GM19025 (cell line): ENCODE measurements at regions not wholly inside any gene's neighbourhood (a gene's known extent, or its start where the extent isn't known, plus 50 kb on each side); places are given as distances from the start of the nearest gene placed in this dataset.

Experiments used
- ATAC-seq: cut with Tn5 transposase; IDR thresholded peaks from one replicate; pipeline ENCODE4 v1.9.1; 2021; ENCODE audit warnings: mild to moderate bottlenecking, low read depth, moderate library complexity; ENCODE audit not compliant: unreplicated experiment

DNA sequence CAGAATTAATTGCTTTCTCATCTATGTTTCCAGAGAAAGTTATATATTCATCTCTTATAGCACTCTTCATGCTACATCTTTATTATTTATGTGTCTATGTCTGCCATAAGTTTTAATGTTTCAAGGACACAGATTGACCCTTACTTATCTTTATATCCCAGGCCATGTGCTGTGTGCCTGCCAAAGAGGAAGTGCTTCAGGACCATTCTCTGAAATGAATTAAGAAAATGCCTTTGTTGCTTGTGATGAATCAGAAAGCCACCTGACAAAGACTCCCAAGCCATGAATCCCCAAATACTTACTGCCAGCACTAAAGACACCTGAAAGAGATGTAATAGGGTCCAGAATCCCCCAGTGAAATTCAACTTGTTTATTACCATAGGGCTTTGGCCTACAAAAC, 342.1 kb upstream of the C1orf87 start:
- no peak for ATAC-seq

DNA sequence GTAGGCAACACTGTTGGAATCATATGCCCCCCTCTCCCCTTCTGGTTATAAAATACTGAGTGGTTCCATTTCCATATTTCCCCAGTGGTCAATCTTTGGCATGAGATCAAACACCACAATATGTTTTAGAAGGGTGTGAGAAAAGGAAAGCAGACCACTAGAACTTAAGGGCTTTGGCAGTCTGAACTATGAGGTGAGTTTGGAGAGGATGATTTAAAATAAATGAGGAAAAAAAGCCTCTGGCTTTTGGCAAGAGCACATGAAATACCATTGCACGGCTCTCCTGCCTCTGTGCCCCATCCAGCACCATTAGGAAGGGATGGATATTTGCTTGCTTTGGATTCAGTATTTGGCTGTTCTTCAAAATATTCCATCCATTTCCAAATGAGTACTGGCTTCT, 339.5 kb upstream of the C1orf87 start:
- no peak for ATAC-seq

DNA sequence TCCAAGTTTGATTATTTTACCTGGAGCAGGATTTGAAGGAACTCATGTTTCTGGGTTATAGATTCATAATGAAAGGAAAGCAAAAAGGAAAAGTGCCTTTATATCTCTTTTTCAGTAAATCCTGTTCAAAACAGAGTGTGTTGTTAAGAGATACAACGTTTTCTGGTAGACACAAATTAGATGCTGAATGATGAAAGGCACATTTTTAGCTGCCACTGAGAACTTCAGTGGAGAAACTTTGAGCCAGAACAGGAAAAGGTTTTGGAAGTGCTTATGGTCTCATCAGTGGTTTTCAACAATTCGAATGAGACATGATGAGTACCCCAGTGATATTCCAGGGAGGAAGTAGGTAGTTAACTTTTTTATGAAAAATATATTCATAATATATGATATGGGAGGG, 338.0 kb upstream of the C1orf87 start:
- no peak for ATAC-seq

DNA sequence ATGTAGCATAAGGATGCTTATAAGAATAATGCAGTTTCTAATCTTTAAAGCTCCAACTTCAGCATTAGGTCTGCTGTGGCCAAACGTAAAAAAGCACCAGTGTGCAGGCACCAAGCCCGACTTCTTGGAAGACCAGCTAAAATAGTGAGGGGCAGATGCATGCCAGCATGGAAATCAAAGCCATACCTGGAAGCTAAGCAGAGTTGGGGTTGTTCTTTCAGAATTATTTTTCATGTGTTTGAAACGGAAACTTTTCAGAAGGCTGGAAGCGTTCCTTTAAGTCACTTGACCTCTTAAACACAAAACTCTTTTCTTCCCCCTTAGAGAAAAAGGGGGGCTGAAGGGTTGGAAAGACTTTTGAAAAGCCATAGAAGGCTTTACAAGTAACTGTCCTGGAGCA, 329.2 kb upstream of the C1orf87 start:
- no peak for ATAC-seq

DNA sequence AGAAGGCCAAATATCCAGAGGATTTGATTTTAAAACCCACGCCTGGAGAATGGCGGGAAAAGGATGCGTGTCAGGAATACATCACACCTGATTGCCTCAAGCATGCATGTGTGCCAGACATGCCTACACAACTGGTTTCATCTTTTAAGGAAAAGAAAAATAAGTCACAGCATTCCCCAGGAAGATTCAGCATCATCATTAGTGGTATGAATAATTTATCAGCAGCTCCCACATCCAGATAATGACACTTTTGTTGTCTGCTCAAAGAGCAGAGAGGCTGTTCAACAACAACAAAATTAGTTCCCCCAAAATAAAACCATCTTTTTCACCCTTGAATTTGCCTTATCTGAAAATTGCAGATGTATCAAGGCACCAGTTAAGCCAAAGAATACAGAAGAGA, 328.6 kb upstream of the C1orf87 start:
- ATAC-seq = no peak

DNA sequence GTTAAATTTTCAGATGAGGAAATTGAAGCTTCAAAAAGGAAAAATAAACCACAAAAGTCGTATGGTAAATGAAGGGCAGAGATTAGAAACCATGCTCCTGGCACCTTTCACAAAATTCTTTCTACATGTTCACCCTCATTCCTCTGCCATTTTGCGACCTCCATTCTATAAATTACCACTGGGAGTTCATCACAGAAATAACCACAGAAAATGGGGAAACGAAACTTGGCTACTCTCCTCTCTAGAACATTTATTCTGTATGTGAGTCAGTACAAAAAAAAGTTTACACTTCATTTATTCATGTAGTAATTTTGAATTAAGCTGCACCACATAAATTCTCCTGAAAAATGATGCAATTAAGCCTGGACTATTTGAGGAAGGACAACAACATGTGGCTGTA, 320.9 kb upstream of the C1orf87 start:
- no peak for ATAC-seq

DNA sequence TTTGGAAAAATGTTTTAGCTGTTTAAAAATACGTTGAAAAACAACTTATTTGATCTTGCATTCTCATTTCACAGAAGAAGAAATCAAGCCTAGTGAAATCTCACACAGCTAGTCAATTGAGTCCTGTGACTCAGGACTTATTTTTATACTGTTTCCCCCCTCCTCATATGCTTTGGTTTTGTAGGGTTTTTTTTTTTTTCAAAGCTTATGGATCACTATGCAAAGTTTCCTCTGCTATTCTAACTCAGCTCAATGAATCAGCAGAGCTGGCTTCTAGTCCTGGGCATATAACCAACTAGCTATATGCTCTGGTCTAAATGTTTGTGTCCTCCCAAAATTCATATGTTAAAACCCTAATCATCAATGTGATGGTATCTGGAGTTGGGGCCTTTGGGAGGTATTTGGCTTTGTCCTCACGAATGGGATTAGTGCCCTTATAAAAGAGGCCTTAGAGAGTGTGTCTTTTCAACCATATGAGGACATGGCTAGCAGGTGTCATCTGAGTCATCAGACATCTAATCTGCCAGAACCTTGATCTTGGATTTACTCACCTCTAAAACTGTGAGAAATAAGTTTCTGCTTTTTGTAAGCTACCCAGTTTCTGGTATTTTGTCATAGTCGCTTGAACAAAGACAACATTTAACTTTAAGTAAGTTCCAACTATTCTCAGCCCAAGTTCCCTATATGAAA, 317.2 kb upstream of the C1orf87 start:
- ATAC-seq = peak; percentile 39

DNA sequence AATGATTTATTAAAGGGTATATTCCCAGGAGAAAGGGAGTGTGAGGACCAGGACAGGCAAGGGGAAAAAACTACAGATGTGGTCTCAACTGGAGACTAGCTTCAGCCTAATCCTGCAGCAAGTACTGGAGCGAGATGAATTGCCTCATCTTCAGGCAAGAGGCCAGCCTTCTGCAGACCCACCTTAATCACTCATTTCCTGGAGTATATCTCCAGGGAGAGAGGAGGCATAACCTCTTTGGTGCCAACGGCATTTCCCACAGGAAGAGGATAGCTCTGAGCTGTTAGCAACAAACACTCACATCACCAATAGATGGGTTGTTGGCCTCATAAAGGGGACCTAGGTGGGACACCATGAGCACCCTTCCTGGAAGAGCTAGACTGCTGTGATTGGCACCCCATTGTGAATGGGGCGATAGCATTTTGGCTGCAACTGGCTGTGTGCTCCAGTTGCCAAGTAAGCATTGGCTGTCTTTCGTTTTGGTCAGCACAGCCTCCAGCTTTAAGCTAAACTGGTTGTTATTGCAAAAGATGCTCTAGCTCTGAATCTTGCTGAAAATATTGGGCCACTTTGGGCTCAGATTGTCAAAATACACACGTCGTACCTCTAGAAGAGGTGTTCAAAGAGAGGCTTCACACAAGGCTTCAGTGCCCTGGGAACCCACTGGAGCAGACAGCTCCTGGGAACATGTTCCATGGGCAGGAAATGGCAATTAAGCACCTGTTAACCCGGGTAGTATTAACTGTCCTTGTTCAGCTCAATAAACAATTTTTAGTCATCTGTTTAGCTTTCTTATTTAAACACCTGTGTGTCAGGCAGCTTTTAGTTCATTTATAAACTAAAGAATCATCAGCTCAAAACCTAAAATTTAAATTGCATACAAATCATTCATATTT, 314.8 kb upstream of the C1orf87 start:
- no peak for ATAC-seq

DNA sequence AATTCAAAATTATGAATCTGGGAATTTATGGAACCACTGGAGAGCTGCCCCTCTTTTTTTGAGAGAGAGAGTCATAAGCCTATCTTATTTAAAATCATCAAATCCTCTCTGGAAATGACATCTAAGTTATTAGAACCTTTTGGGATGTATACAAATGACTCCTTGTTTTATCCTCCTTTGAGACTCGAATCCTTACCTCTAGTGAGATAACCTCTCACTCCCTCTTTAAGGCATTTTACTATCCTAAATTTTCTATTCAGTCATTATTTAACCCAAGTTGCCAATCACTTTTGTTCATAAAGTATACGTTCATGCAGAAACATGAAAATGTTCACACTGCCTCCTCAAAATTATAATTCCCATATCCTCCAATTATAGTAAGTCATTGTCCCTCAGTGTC, 313.6 kb upstream of the C1orf87 start:
- ATAC-seq = no peak

DNA sequence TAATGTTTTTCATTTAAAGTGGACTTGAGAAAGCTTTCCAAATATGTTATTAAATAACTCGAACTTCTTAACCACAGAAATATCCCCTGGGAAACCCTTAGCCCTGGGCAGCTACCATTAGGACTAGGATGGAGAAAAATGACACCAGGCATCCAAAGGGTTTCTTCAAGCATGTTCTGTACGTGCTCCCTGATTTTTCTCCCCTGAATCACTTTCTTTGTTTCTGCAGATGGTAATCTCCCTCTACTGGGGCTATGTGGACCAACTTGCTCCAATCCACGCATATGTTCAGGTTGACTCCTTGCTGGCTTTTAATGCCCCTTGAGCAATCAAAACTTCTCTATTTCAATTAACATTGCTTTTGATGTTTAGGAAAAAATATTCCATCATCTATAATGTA, 312.7 kb upstream of the C1orf87 start:
- ATAC-seq = no peak

DNA sequence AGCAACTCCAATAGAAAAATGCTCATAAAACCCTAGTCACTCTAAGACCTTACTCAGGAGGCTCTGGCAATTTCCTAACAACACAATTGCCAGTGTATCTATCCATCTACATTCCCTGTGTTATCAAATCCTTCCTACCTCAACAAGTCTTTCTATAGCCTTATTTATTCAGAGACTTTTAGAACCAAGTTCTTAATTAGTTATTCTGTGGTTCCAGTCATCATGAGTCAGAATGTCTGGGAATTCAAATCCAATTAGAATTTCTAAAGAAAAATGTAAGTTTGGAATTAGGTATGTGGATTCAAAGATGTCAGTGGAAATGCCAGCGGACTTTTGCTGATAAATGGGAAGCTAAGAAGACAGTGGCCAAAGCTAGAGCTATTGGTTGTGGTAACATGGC, 302.6 kb upstream of the C1orf87 start:
- ATAC-seq = no peak

DNA sequence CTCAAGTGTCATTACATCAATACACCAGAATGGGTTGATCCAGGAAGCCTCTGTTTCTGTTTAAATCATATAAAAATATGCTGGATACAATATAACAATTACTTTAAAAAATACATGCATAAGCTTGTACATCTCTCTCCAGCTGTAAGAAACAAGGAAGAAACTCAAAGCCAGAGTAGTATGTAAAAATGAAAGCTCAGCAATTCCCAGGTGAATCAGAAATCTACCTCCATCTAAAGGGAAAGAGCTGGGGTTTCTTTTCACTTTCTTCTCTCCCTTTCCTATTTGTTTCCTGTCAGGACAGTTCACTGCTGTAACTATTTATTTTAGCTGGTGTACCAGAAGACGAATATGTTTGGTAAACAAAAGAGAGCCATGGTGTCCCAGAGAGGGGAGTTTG, 301.0 kb upstream of the C1orf87 start:
- ATAC-seq = no peak

DNA sequence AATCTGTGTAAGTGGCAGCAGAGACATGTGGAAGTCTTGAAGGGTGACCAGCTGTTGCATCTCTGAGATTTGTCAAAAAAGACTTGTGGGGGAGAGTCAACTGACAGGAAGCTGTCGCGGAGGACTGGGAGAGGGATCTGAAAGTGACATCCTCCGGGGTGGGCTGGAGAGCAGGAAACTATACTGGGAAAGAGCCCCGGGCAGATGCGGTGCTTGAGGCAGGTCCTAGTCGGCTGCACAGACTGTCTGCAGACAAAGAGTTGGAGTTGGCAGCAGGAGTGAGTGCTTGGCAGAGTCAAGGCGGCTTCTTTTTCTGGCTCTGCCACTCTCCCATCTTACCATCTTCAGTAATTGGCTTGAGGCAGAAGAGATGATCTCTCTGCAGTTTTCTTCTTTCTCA, 294.0 kb upstream of the C1orf87 start:
- ATAC-seq = no peak

DNA sequence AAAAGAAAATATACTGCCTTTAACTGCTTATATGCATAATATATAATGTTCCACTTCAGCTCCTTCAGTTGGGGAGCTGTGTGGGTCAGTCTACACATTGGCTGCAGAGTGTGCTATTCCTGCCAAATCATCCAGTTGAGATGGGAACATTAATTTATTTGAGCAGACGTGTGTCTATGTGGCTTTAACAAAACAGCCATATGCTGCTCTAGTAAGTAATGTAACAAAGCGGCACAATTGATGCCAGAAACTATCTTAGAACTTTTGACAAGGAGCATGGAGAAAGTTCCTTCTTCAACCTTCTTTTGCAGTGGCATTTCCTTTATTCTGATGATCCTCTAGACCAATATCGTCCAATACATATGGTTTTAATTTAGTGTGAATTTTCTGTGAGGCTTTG, 285.9 kb upstream of the C1orf87 start:
- ATAC-seq = no peak

DNA sequence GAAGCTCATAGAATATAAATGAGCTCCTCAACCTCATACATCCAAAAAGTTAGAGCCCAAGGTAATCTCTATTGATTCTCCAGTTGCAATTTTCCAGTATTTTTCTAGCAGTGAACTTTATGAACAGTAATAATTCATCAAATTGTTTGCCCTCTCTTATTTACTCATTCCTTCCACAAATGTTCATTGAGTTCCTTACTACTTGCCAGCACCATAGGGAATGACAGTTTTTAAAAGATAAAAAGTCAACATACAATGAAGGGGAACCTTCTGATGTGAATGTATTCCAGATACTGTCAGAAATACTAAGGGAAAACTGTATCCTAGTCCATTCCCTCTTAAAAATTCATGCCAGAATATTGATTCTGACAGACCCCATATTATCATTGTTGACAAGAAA, 277.0 kb upstream of the C1orf87 start:
- no peak for ATAC-seq

DNA sequence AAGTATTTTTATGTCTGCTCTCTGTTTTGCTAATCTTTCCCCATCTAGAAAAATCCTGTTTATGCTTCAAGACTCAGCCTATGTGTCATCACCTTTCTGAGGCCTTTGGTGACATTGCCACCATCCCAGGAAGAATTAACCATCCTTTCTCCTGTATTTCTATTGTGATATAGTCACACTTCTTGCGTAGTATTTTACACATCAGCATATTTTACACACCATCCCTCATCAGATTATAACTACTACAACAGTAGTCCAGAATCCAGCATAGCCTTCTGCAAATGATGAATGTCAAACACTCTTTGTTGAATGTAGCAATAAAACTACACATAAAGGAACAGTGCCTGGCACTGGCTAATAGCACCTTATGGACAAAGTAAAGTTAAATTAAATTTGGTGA, 275.3 kb upstream of the C1orf87 start:
- no peak for ATAC-seq

DNA sequence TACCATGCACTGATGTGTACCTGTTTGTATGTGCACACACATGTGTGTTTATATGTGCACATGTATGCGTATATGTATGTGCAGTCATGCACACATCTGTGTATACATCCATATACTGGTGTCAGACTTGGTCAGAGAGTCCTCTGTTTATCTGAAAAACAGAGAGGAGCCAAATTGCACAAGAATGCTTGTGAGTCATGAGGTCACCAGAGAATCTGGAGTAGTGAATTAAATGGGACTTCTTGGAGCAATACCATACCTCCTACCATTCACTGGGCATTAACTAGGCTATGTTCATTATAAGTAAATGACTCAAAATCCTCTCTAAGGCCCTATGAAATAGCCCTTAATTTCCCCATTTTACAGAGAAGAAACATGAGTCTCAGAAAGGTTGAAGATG, 272.1 kb upstream of the C1orf87 start:
- no peak for ATAC-seq

DNA sequence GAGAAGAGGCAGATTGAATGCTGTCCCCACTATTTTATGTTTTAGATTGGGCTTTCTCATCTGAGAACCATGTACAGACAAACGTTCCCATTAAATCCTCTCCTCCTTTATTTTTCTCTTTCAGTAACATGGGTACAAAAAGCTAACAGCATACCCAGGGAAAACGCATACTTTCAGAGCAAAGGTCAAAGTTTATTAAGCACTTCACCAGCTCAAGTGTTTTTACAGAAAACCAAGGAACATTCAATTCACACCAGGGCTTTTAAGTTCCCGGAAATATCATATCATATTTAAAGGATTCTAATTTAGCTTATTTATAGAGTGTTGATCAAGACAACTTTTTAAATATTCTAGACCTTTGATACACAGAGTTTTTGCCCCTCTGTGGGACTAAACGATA, 271.5 kb upstream of the C1orf87 start:
- no peak for ATAC-seq

DNA sequence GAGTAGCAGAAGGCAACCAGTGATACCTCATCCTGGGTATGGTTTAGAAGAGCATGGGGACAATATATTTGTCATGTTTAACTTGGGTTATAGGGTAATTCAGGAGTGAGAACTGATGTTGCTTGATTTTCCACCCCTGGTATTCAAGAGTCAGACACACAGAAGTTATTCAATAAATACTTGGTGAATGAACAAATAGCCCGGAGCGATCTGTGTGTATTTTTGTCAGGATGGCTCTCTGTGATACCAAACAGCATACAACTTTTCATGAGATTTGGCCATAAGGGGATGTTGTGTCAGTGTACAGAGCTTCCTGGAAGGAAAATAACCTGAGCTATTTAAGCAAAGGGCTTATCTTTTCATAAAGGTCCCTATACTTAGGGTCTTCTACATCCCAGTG, 270.2 kb upstream of the C1orf87 start:
- no peak for ATAC-seq

DNA sequence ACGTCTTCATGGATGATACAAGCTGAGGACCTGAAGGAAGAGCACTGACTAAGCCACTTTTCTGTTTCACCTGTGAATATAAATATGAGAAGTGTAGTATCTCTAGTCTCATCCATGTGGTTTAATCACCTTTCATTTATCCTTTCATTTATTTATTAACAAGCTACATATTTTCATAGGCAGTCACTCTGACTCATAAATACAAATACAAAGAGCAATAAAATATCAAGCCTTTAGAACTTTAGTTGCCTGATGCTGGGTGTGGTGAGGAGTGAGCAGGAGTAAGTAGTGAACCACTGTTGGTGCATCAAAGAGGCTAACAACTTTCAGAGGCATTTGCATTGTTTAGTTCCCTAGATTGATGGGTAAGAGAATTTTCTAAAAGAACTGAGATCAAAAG, 269.0 kb upstream of the C1orf87 start:
- no peak for ATAC-seq

DNA sequence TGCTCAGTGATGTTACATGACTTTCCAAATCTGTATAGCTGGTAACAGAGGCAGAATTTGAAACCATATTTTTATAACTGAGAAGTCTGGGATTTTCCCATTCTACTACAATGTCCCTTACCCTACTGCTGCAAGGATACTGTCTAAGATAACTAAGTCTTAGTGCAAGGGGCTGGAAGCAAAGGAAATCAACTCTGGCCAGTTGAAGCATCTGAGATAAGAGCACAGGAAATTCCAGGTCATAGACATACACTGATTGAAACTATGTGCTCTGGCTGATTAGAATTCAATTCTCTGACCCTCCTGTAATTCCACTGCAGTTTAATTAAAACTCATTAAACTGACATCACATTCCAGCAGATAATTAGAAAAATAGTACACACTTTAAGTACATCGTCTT, 267.7 kb upstream of the C1orf87 start:
- no peak for ATAC-seq

DNA sequence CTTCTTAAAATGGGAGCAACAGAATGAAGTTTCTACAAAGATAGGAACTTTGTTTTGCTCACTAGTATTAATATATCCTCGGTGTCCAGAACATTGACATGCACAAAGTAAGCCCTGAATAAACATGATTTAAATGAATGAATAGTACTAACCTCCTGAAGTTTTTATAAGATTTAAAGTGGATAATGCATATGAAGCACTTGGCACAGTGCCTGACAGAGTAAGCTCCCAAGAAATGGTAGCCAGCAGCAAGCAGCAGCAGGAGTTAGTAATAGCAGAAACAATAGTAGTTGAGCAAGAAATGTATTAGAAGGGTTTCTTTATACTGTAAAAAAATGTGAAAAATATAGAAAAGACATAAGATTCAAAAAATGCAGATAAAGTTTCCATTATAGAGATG, 258.1 kb upstream of the C1orf87 start:
- no peak for ATAC-seq
